HCT116 (cell line): ENCODE measurements at regions not wholly inside any gene's neighbourhood (a gene's known extent, or its start where the extent isn't known, plus 50 kb on each side); places are given as distances from the start of the nearest gene placed in this dataset.

Experiments
- ELF1 ChIP-seq: IDR thresholded peaks from 2 replicates; pipeline ENCODE4 v1.6.1; 2012; ENCODE audit warnings: low read depth, borderline replicate concordance
- POLR2A ChIP-seq: IDR thresholded peaks from 2 replicates; pipeline ENCODE4 v1.7.0; 2011; ENCODE audit warnings: borderline replicate concordance; ENCODE audit not compliant: insufficient read depth, insufficient read length; ENCODE audit errors: extremely low read depth
- YY1 ChIP-seq: IDR thresholded peaks from 2 replicates; pipeline ENCODE4 v1.6.1; 2011; ENCODE audit warnings: low read length, low read depth, moderate library complexity, mild to moderate bottlenecking; ENCODE audit not compliant: insufficient replicate concordance; ENCODE audit errors: extremely low read depth

DNA sequence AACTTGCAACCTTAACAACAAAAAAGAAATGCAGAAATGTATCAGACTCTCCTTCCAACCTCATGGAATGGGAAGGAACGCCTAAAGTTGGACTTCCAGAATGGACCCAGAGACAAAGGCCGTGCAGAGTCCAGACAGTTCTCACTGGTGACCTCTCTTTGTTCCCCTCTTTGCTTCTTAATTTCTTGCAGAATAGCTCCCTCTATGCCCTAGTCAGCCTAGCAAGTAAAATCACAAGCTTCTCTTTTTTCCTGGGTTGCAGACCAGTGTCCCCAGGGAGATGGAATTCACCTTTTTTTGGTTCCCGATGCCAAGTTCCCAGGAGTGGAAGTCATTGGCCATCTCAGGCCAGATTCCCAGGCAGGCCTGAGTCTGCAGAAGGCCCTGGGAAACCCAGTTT, 278.0 kb downstream of the CCSER2 start:
- no peak for TF ChIP-seq YY1
- TF ChIP-seq POLR2A: no peak
- TF ChIP-seq ELF1: no peak
